Gastroesophageal sphincter (tissue), 4 donors: ENCODE measurements at regions not wholly inside any gene's neighbourhood (a gene's known extent, or its start where the extent isn't known, plus 50 kb on each side); places are given as distances from the start of the nearest gene placed in this dataset.

Experiments
- ATAC-seq: fragments of 150-250 bp; one replicate; pipeline ENCODE4 v1.9.1; 2016; ENCODE audit warnings: mild to moderate bottlenecking, moderate library complexity
- H3K27ac ChIP-seq, 4 donors: fragments of 200-600 bp; sonication (generic) in 3 of 4; 1 replicate in 3 of 4; 2 replicates in 1 of 4; pipeline ENCODE4 v1.5.1; 2016 to 2019
- H3K27me3 ChIP-seq: fragments of 200-600 bp; sonication (generic); one replicate; pipeline ENCODE4 v1.5.1; 2019
- H3K36me3 ChIP-seq, 2 donors: fragments of 200-600 bp; sonication (generic); one replicate each; pipeline ENCODE4 v1.5.1; 2019; ENCODE audit warnings: control low read depth in 1 of 2
- H3K4me1 ChIP-seq, 3 donors: fragments of 200-600 bp; sonication (generic); 1 replicate in 2 of 3; 2 replicates in 1 of 3; pipeline ENCODE4 v1.5.1; 2016 to 2019; ENCODE audit warnings: control low read depth in 2 of 3
- H3K4me3 ChIP-seq, 2 donors: fragments of 200-600 bp; sonication (generic); one replicate each; pipeline ENCODE4 v1.5.1; 2019; ENCODE audit warnings: mild to moderate bottlenecking in 1 of 2, moderate library complexity in 1 of 2
- H3K9me3 ChIP-seq, 3 donors: fragments of 200-600 bp; sonication (generic); one replicate each; pipeline ENCODE4 v1.5.1; 2017 to 2019; ENCODE audit warnings: control low read depth in 2 of 3
- EP300 ChIP-seq: sonication (generic); formaldehyde crosslinking; IDR thresholded peaks from one replicate; pipeline ENCODE4 v1.6.1; 2017; ENCODE audit warnings: antibody characterized with exemption, mild to moderate bottlenecking
- POLR2A ChIP-seq, 2 donors: fragments of 450-650 bp; IDR thresholded peaks; one replicate each; pipeline ENCODE4 v1.6.1; 2017; ENCODE audit warnings: antibody characterized with exemption in 2 of 2, mild to moderate bottlenecking in 2 of 2, moderate library complexity in 1 of 2
- POLR2AphosphoS5 ChIP-seq: sonication (generic); formaldehyde crosslinking; IDR thresholded peaks from one replicate; pipeline ENCODE4 v1.6.1; 2017; ENCODE audit warnings: antibody characterized with exemption
- WGBS, 2 donors: methylation state at CpG; one replicate each; pipeline ENCODE4 v1.1.5; 2018; ENCODE audit warnings: low coverage in 1 of 2; 5-methylcytosine and 5-hydroxymethylcytosine counted together
- TF ChIP-seq, protein P1 (sequence below), 4 experiments: fragments of 200-600 bp in 2 of 4; fragments of 450-650 bp in 2 of 4; sonication (generic) in 1 of 4; IDR thresholded peaks; one replicate each; pipeline ENCODE4 v1.5.1; 2017 to 2019; ENCODE audit warnings: antibody characterized with exemption in 4 of 4, mild to moderate bottlenecking in 2 of 4, moderate library complexity in 2 of 4

DNA sequence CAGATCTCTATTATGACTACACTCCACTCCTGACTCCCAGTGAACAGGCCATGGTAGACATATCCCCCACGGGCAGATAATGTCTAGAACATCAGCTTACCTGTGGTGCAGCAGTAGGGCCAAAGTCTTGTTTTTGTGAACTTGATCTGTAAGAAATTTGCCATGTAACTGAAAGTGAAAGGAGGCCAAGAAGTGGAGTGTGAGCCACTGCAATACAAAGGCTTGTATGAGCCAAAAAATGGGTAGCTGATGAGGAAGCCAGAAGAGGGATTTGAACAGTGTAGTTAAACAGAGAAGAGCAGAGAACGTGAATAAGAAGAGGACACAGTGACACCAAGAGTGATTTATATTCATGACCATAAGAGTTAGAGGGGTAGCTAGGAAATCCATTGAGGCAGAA, 361.7 kb downstream of the DMRT2 start:
- TF ChIP-seq, protein P1, sequence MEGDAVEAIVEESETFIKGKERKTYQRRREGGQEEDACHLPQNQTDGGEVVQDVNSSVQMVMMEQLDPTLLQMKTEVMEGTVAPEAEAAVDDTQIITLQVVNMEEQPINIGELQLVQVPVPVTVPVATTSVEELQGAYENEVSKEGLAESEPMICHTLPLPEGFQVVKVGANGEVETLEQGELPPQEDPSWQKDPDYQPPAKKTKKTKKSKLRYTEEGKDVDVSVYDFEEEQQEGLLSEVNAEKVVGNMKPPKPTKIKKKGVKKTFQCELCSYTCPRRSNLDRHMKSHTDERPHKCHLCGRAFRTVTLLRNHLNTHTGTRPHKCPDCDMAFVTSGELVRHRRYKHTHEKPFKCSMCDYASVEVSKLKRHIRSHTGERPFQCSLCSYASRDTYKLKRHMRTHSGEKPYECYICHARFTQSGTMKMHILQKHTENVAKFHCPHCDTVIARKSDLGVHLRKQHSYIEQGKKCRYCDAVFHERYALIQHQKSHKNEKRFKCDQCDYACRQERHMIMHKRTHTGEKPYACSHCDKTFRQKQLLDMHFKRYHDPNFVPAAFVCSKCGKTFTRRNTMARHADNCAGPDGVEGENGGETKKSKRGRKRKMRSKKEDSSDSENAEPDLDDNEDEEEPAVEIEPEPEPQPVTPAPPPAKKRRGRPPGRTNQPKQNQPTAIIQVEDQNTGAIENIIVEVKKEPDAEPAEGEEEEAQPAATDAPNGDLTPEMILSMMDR (IDR thresholded peaks at IDR 0.05) = no peak
- no peak for TF ChIP-seq POLR2A (IDR thresholded peaks at IDR 0.05)
- no peak for TF ChIP-seq EP300
- TF ChIP-seq POLR2AphosphoS5 = no peak
- no peaks in the 10 kb centered on the region for H3K27me3 ChIP-seq
- H3K4me1 ChIP-seq = no peaks in the 10 kb centered on the region
- H3K4me3 ChIP-seq = no peak overlapping the region
- H3K9me3 ChIP-seq = no peaks in the 10 kb centered on the region
- WGBS, 2 donors = 13 to 35% methylated on average over 2 of the region's 2 CpGs
- no peak for ATAC-seq
- H3K36me3 ChIP-seq = no peaks in the 10 kb centered on the region
- no peak overlapping the region for H3K27ac ChIP-seq

- TF ChIP-seq, protein P1 (IDR thresholded peaks at IDR 0.05) = no peak
- TF ChIP-seq POLR2AphosphoS5 = no peak
- TF ChIP-seq POLR2A (IDR thresholded peaks at IDR 0.05) = no peak
- TF ChIP-seq EP300 = no peak
- ATAC-seq = no peak
- Histone ChIP-seq H3K27me3 (no peaks in the 10 kb centered on the region), H3K27ac (no peak overlapping the region), H3K4me1 (no peaks in the 10 kb centered on the region), H3K9me3 (no peaks in the 10 kb centered on the region), H3K4me3 (no peak overlapping the region), H3K36me3 (no peaks in the 10 kb centered on the region)
- 81 to 83% methylated on average over 2 of the region's 2 CpGs for WGBS, 2 donors
Measured at GRCh38 chr9:1414711-1415131, 364.6 kb downstream of the DMRT2 start.

GRCh38 chr9:1415146-1415545, 365.0 kb downstream of the DMRT2 start:
- WGBS, 2 donors = 63 to 80% methylated on average over 2 of the region's 2 CpGs
- TF ChIP-seq EP300 (no peak), POLR2AphosphoS5 (no peak), POLR2A (IDR thresholded peaks at IDR 0.05) (no peak)
- TF ChIP-seq, protein P1 (IDR thresholded peaks at IDR 0.05) = no peak
- no peak for ATAC-seq
- Histone ChIP-seq H3K9me3 (no peaks in the 10 kb centered on the region), H3K4me3 (no peak overlapping the region), H3K36me3 (no peaks in the 10 kb centered on the region), H3K27ac (no peak overlapping the region), H3K27me3 (no peaks in the 10 kb centered on the region), H3K4me1 (no peaks in the 10 kb centered on the region)

- H3K27me3 ChIP-seq = no peaks in the 10 kb centered on the region
- no peaks in the 10 kb centered on the region for H3K9me3 ChIP-seq
- ATAC-seq = no peak
- no peak overlapping the region for H3K27ac ChIP-seq
- WGBS, 2 donors = 89 to 91% methylated on average over 3 to 4 of the region's 4 CpGs
- H3K4me1 ChIP-seq = no peaks in the 10 kb centered on the region
- H3K4me3 ChIP-seq = no peak overlapping the region
- H3K36me3 ChIP-seq = no peaks in the 10 kb centered on the region
- no peak for TF ChIP-seq POLR2A (IDR thresholded peaks at IDR 0.05)
- TF ChIP-seq, protein P1 (IDR thresholded peaks at IDR 0.05) = no peak
- no peak for TF ChIP-seq POLR2AphosphoS5
- TF ChIP-seq EP300 = no peak
Measured at GRCh38 chr9:1416261-1416660, 366.1 kb downstream of the DMRT2 start.

GRCh38 chr9:1421436-1421835, 371.3 kb downstream of the DMRT2 start:
- Histone ChIP-seq H3K27me3 (no peaks in the 10 kb centered on the region), H3K36me3 (no peaks in the 10 kb centered on the region), H3K4me3 (no peak overlapping the region), H3K4me1 (no peaks in the 10 kb centered on the region), H3K9me3 (peaks cover 0 to 10% (median 0%) of the 10 kb centered on the region in 3 donors), H3K27ac (no peak overlapping the region)
- TF ChIP-seq, protein P1 (IDR thresholded peaks at IDR 0.05) = no peak
- TF ChIP-seq POLR2AphosphoS5 = no peak
- TF ChIP-seq POLR2A (IDR thresholded peaks at IDR 0.05) = no peak
- no peak for TF ChIP-seq EP300
- no peak for ATAC-seq
- WGBS, 2 donors = 78 to 83% methylated on average over 4 of the region's 4 CpGs
